ENCODE measurements at regions not wholly inside any gene's neighbourhood (a gene's known extent, or its start where the extent isn't known, plus 50 kb on each side); places are given as distances from the start of the nearest gene placed in this dataset.

DNA sequence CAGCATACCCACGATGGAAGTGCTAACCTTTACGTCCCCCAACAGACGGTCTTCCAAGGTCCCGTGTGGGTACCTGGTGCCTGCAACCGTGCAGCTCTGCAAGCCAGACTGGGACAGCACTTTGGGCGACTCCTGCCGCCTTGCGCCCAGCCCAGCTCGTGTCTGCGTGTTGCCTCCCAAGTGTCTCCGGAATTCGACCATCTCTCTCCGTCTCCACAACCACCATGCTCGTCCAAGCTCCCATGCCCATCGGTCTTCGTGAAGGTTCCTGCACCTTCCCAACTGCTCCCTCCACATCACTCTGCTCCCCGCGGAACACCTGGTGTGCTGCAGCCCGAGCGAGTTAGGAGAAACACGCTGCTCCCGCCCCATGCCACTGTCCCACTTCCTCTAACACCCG, 173.2 kb upstream of the AFDN start:
- H3K4me3 ChIP-seq (ENCODE audit: control insufficient read depth in 1 of 7, extremely low read depth in 1 of 7, insufficient read depth in 4 of 7, low read depth in 2 of 7, low read length in 6 of 7), result no peak overlapping the region
- peaks cover 0 to 11% (median 5%) of the 10 kb centered on the region in 5 experiments for H3K9me3 ChIP-seq (ENCODE audit: control extremely low read depth in 1 of 5, control insufficient read depth in 4 of 5, insufficient read depth in 2 of 5, low read depth in 1 of 5, low read length in 4 of 5)
- DNase-seq, result no peak
- H3K36me3 ChIP-seq (ENCODE audit: control insufficient read depth in 4 of 4, insufficient read depth in 4 of 4, low read length in 3 of 4), result no peaks in the 10 kb centered on the region
- H3K27me3 ChIP-seq (replicated peaks in 2 of 5; ENCODE audit: control insufficient read depth in 4 of 5, insufficient read depth in 5 of 5, low read length in 4 of 5), result peaks cover 0 to 4% (median 0%) of the 10 kb centered on the region in 5 experiments
- no peak overlapping the region for H3K27ac ChIP-seq (ENCODE audit: insufficient read depth in 1 of 2, low read depth in 1 of 2, low read length in 2 of 2, poor library complexity in 1 of 2, severe bottlenecking in 2 of 2)
- ChIA-PET POLR2A (no interaction called here), CTCF (no interaction called here)
- 95% methylated on average over 21 of the region's 23 CpGs for WGBS (ENCODE audit: insufficient coverage)
- H3K4me1 ChIP-seq (ENCODE audit: control extremely low read depth in 1 of 4, control insufficient read depth in 4 of 4, insufficient read depth in 4 of 4, low read length in 3 of 4), result peaks cover 0 to 6% (median 2%) of the 10 kb centered on the region in 4 experiments

DNA sequence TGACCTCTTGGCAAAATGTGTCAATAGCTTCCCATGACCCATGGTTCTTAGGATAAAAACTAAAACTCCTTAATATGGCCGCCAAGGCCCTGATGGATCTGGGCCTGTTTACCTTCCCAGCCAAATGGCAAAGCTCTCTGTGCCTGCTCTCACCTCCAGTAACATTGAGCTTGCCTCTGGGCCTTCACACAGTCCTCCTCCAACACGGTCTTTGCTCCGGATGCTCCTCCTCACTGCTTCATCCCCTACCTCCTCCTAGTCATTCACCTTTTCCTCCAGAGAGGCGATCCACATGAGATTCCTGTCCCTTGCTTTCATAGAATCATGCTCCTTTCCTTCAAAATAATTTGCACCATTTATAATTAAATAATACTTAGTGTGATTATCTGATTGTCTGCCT, 172.3 kb upstream of the AFDN start:
- H3K4me1 ChIP-seq (ENCODE audit: control extremely low read depth in 1 of 4, control insufficient read depth in 4 of 4, insufficient read depth in 4 of 4, low read length in 3 of 4), result peaks cover 0 to 6% (median 2%) of the 10 kb centered on the region in 4 experiments
- no peaks in the 10 kb centered on the region for H3K36me3 ChIP-seq (ENCODE audit: control insufficient read depth in 4 of 4, insufficient read depth in 4 of 4, low read length in 3 of 4)
- peaks cover 0 to 11% (median 5%) of the 10 kb centered on the region in 5 experiments for H3K9me3 ChIP-seq (ENCODE audit: control extremely low read depth in 1 of 5, control insufficient read depth in 4 of 5, insufficient read depth in 2 of 5, low read depth in 1 of 5, low read length in 4 of 5)
- H3K4me3 ChIP-seq (ENCODE audit: control insufficient read depth in 1 of 7, extremely low read depth in 1 of 7, insufficient read depth in 4 of 7, low read depth in 2 of 7, low read length in 6 of 7), result no peak overlapping the region
- no peak overlapping the region for H3K27ac ChIP-seq (ENCODE audit: insufficient read depth in 1 of 2, low read depth in 1 of 2, low read length in 2 of 2, poor library complexity in 1 of 2, severe bottlenecking in 2 of 2)
- H3K27me3 ChIP-seq (replicated peaks in 2 of 5; ENCODE audit: control insufficient read depth in 4 of 5, insufficient read depth in 5 of 5, low read length in 4 of 5), result peaks cover 0 to 4% (median 0%) of the 10 kb centered on the region in 5 experiments
- ChIA-PET CTCF (no interaction called here), POLR2A (no interaction called here)
- 90% methylated on average over 3 of the region's 4 CpGs for WGBS (ENCODE audit: insufficient coverage)
- DNase-seq, result no peak

DNA sequence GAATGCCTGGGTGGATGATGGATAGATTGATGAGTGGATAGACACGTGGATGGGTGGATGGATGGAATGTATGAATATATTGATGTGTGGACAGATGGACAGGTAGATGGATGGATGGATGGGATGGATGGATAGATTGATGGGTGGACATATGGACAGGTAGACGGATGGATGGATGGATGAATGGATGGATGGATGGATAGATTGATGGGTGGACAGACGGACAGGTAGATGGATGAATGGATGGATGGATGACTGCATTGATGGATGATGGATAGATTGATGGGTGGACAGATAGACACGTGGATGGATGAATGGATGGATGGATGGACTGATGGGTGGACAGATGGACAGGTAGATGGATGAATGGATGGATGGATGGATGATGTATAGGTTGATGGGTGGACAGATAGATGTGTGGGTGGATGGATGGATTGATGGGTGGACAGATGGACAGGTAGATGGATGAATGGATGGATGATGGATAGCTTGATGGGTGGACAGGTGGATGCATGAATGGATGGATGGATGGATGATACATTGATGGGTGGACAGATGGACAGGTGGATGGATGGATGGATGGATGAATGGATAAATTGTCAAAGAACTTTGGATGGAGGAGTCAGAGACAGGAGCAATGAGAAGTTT, 171.4 kb upstream of the AFDN start:
- ChIA-PET POLR2A (no interaction called here), CTCF (no interaction called here)
- no peak for DNase-seq
- 94% methylated on average over 4 of the region's 4 CpGs for WGBS (ENCODE audit: insufficient coverage)
- Histone ChIP-seq H3K27me3 (replicated peaks in 2 of 5; ENCODE audit: control insufficient read depth in 4 of 5, insufficient read depth in 5 of 5, low read length in 4 of 5) (peaks cover 0 to 4% (median 0%) of the 10 kb centered on the region in 5 experiments), H3K4me3 (ENCODE audit: control insufficient read depth in 1 of 7, extremely low read depth in 1 of 7, insufficient read depth in 4 of 7, low read depth in 2 of 7, low read length in 6 of 7) (no peak overlapping the region), H3K27ac (ENCODE audit: insufficient read depth in 1 of 2, low read depth in 1 of 2, low read length in 2 of 2, poor library complexity in 1 of 2, severe bottlenecking in 2 of 2) (no peak overlapping the region), H3K36me3 (ENCODE audit: control insufficient read depth in 4 of 4, insufficient read depth in 4 of 4, low read length in 3 of 4) (no peaks in the 10 kb centered on the region), H3K9me3 (ENCODE audit: control extremely low read depth in 1 of 5, control insufficient read depth in 4 of 5, insufficient read depth in 2 of 5, low read depth in 1 of 5, low read length in 4 of 5) (peaks cover 0 to 11% (median 5%) of the 10 kb centered on the region in 5 experiments), H3K4me1 (ENCODE audit: control extremely low read depth in 1 of 4, control insufficient read depth in 4 of 4, insufficient read depth in 4 of 4, low read length in 3 of 4) (peaks cover 0 to 6% (median 2%) of the 10 kb centered on the region in 4 experiments)

DNA sequence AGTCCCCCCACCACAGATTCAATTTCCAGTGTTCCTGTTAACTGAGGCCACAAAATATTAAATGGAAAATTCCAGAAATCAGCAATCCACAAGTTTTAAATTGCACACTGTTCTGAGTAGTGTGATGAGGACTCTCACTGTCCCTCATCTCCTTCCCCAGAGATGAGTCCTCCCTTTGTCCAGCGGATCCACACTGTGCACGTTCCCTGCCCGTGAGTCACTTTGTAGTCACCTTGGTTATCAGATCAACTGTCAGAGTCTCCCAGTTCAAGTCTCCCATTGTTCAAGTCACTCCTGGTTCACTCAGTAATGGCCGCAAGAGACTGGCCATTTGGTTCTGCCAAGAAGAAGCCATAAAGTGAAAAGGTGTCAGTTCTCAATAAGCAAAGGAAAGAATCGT, 168.6 kb upstream of the AFDN start:
- 100% methylated on average over 2 of the region's 5 CpGs for whole genome bisulfite sequencing (ENCODE audit: insufficient coverage)
- Histone ChIP-seq H3K27ac (ENCODE audit: insufficient read depth in 1 of 2, low read depth in 1 of 2, low read length in 2 of 2, poor library complexity in 1 of 2, severe bottlenecking in 2 of 2) (no peak overlapping the region), H3K36me3 (ENCODE audit: control insufficient read depth in 4 of 4, insufficient read depth in 4 of 4, low read length in 3 of 4) (no peaks in the 10 kb centered on the region), H3K4me1 (ENCODE audit: control extremely low read depth in 1 of 4, control insufficient read depth in 4 of 4, insufficient read depth in 4 of 4, low read length in 3 of 4) (no peaks in the 10 kb centered on the region), H3K4me3 (ENCODE audit: control insufficient read depth in 1 of 7, extremely low read depth in 1 of 7, insufficient read depth in 4 of 7, low read depth in 2 of 7, low read length in 6 of 7) (no peak overlapping the region), H3K9me3 (ENCODE audit: control extremely low read depth in 1 of 5, control insufficient read depth in 4 of 5, insufficient read depth in 2 of 5, low read depth in 1 of 5, low read length in 4 of 5) (peaks cover 0 to 9% (median 0%) of the 10 kb centered on the region in 5 experiments), H3K27me3 (replicated peaks in 2 of 5; ENCODE audit: control insufficient read depth in 4 of 5, insufficient read depth in 5 of 5, low read length in 4 of 5) (peaks cover 0 to 6% (median 0%) of the 10 kb centered on the region in 5 experiments)
- ChIA-PET CTCF (no interaction called here), POLR2A (no interaction called here)
- DNase-seq, result no peak

DNA sequence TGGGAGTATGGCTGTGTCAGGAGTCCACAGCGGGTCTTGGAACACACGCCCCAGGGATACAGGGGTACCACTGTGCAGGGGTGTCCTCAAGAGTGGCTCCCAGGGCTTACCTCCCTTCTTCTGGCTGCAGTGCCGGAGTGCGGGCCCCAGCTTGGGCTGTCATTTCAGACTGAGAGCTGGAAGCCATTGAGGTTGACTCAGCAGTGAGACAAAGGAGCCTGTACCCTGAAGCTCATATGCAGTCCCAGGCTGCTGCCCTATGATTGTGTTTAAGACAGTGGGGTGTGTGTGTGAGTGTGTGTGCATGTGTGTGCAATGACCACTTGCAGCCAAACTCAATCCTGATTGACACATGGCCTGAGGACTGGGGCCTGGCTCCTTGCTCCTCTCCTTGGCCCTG, 167.7 kb upstream of the AFDN start:
- ChIA-PET CTCF (no interaction called here), POLR2A (no interaction called here)

DNA sequence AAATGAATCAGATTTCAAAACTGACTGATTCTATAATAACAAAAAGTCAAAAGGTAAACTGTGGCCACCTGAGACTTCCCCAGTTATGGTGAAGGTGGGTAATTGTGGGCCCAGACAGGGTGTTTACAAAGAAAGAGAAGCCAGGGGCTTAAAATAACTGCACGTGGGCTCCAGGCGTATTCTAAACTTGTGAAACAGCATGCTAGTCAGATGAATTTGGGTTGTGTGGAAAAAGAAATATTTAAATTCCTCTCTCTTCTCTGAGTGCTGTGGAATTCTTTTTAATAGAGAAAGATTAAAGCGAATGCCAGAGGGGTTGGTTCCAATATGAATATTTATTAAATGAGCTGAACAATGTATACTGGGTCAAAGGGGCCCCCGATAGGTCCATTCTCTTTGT, 166.3 kb upstream of the AFDN start:
- WGBS (ENCODE audit: insufficient coverage), result 100% methylated on average over 2 of the region's 4 CpGs
- peaks cover 0 to 2% (median 0%) of the 10 kb centered on the region in 5 experiments for H3K9me3 ChIP-seq (ENCODE audit: control extremely low read depth in 1 of 5, control insufficient read depth in 4 of 5, insufficient read depth in 2 of 5, low read depth in 1 of 5, low read length in 4 of 5)
- CTCF ChIA-PET, result interaction anchor here (0.6 kb wide), 1 partner anchor 40 kb away, joined by 3 read pairs; no protein-coding TSS in a partner anchor
- H3K27me3 ChIP-seq (replicated peaks in 2 of 5; ENCODE audit: control insufficient read depth in 4 of 5, insufficient read depth in 5 of 5, low read length in 4 of 5), result peaks cover 0 to 10% (median 3%) of the 10 kb centered on the region in 5 experiments
- no peaks in the 10 kb centered on the region for H3K4me1 ChIP-seq (ENCODE audit: control extremely low read depth in 1 of 4, control insufficient read depth in 4 of 4, insufficient read depth in 4 of 4, low read length in 3 of 4)
- H3K27ac ChIP-seq (ENCODE audit: insufficient read depth in 1 of 2, low read depth in 1 of 2, low read length in 2 of 2, poor library complexity in 1 of 2, severe bottlenecking in 2 of 2), result no peak overlapping the region
- DNase-seq, result no peak
- H3K4me3 ChIP-seq (ENCODE audit: control insufficient read depth in 1 of 7, extremely low read depth in 1 of 7, insufficient read depth in 4 of 7, low read depth in 2 of 7, low read length in 6 of 7), result no peak overlapping the region
- POLR2A ChIA-PET, result no interaction called here
- no peaks in the 10 kb centered on the region for H3K36me3 ChIP-seq (ENCODE audit: control insufficient read depth in 4 of 4, insufficient read depth in 4 of 4, low read length in 3 of 4)

More for the DNA sequence above, 167.7 kb upstream of the AFDN start:
- H3K27ac ChIP-seq (ENCODE audit: insufficient read depth in 1 of 2, low read depth in 1 of 2, low read length in 2 of 2, poor library complexity in 1 of 2, severe bottlenecking in 2 of 2), result no peak overlapping the region
- no peaks in the 10 kb centered on the region for H3K4me1 ChIP-seq (ENCODE audit: control extremely low read depth in 1 of 4, control insufficient read depth in 4 of 4, insufficient read depth in 4 of 4, low read length in 3 of 4)
- H3K4me3 ChIP-seq (ENCODE audit: control insufficient read depth in 1 of 7, extremely low read depth in 1 of 7, insufficient read depth in 4 of 7, low read depth in 2 of 7, low read length in 6 of 7), result no peak overlapping the region
- peaks cover 0 to 5% (median 0%) of the 10 kb centered on the region in 5 experiments for H3K9me3 ChIP-seq (ENCODE audit: control extremely low read depth in 1 of 5, control insufficient read depth in 4 of 5, insufficient read depth in 2 of 5, low read depth in 1 of 5, low read length in 4 of 5)
- H3K27me3 ChIP-seq (replicated peaks in 2 of 5; ENCODE audit: control insufficient read depth in 4 of 5, insufficient read depth in 5 of 5, low read length in 4 of 5), result peaks cover 0 to 6% (median 0%) of the 10 kb centered on the region in 5 experiments
- no peak for DNase-seq
- 100% methylated on average over 2 of the region's 4 CpGs for WGBS (ENCODE audit: insufficient coverage)
- no peaks in the 10 kb centered on the region for H3K36me3 ChIP-seq (ENCODE audit: control insufficient read depth in 4 of 4, insufficient read depth in 4 of 4, low read length in 3 of 4)

DNA sequence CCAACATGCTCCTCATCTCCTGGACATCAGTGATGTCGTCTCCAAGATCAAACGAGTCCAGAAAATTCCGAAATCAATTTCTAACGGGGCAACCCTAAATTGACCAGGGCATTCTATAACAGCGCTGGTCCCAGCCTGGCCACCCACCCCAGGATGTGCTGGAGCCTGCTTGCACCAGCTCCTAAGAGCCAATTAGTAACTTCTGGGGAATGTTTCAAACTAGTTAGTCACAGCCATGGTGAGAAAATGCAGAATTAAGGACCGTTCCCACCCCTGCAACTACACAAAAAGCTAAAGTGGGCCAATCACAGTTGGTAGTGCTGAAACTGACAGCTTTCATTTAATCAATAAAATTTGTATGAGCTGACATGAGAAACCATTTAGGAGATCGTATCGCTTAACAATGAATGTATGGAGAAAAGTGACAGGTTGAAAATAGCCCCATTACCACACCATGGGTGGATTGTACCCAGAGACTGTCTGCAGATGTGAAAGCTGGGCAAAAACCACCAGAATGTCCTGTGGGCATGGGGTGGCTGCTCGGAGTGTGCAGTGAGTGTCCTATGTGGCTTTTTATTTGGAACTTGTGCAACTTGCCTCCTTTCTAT, 165.7 kb upstream of the AFDN start:
- DNase-seq, result no peak
- POLR2A ChIA-PET, result no interaction called here
- Histone ChIP-seq H3K4me1 (ENCODE audit: control extremely low read depth in 1 of 4, control insufficient read depth in 4 of 4, insufficient read depth in 4 of 4, low read length in 3 of 4) (no peaks in the 10 kb centered on the region), H3K36me3 (ENCODE audit: control insufficient read depth in 4 of 4, insufficient read depth in 4 of 4, low read length in 3 of 4) (no peaks in the 10 kb centered on the region), H3K9me3 (ENCODE audit: control extremely low read depth in 1 of 5, control insufficient read depth in 4 of 5, insufficient read depth in 2 of 5, low read depth in 1 of 5, low read length in 4 of 5) (peaks cover 0 to 2% (median 0%) of the 10 kb centered on the region in 5 experiments), H3K27me3 (replicated peaks in 2 of 5; ENCODE audit: control insufficient read depth in 4 of 5, insufficient read depth in 5 of 5, low read length in 4 of 5) (peaks cover 0 to 10% (median 3%) of the 10 kb centered on the region in 5 experiments), H3K27ac (ENCODE audit: insufficient read depth in 1 of 2, low read depth in 1 of 2, low read length in 2 of 2, poor library complexity in 1 of 2, severe bottlenecking in 2 of 2) (no peak overlapping the region), H3K4me3 (ENCODE audit: control insufficient read depth in 1 of 7, extremely low read depth in 1 of 7, insufficient read depth in 4 of 7, low read depth in 2 of 7, low read length in 6 of 7) (no peak overlapping the region)
- 97% methylated on average over 8 of the region's 9 CpGs for WGBS (ENCODE audit: insufficient coverage)
- CTCF ChIA-PET, result interaction anchor here (0.6 kb wide), 1 partner anchor 40 kb away, joined by 3 read pairs; no protein-coding TSS in a partner anchor

Measured in common myeloid progenitor, CD34-positive (primary cell).